ENCODE measurements at regions not wholly inside any gene's neighbourhood (a gene's known extent, or its start where the extent isn't known, plus 50 kb on each side); places are given as distances from the start of the nearest gene placed in this dataset.

DNA sequence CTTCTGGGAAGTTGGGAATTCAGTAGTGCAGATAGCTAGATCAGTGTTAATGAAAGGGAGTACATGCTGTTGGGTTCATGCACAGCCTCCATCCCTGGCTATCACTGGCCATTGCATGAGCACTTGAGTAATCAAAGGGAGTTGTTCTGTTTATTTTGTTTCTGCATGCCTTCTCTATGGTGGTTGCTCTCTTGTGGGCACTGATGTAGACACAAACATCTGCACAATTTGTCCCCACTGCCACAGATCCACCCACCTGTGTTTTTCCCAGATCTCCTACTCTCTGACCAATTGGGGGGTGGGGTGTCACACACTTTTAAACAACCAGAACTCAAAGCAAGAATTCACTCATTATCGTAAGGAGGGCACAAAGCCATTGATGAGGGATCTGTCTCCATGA, 89.7 kb upstream of the DHRS4 start:
- TF ChIP-seq, protein P1, sequence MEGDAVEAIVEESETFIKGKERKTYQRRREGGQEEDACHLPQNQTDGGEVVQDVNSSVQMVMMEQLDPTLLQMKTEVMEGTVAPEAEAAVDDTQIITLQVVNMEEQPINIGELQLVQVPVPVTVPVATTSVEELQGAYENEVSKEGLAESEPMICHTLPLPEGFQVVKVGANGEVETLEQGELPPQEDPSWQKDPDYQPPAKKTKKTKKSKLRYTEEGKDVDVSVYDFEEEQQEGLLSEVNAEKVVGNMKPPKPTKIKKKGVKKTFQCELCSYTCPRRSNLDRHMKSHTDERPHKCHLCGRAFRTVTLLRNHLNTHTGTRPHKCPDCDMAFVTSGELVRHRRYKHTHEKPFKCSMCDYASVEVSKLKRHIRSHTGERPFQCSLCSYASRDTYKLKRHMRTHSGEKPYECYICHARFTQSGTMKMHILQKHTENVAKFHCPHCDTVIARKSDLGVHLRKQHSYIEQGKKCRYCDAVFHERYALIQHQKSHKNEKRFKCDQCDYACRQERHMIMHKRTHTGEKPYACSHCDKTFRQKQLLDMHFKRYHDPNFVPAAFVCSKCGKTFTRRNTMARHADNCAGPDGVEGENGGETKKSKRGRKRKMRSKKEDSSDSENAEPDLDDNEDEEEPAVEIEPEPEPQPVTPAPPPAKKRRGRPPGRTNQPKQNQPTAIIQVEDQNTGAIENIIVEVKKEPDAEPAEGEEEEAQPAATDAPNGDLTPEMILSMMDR (conservative IDR thresholded peaks at IDR 0.05; ENCODE audit: low read depth, low read length) = no peak
- TF ChIP-seq EZH2phosphoT487 (IDR thresholded peaks at IDR 0.05; ENCODE audit: borderline replicate concordance, low read length) = no peak
- no peak for TF ChIP-seq EZH2 (IDR thresholded peaks at IDR 0.05; ENCODE audit: low read length, unreplicated experiment)

Data from PC-3 (cell line).